Gastroesophageal sphincter (tissue), 3 donors: ENCODE measurements at regions not wholly inside any gene's neighbourhood (a gene's known extent, or its start where the extent isn't known, plus 50 kb on each side); places are given as distances from the start of the nearest gene placed in this dataset.

ENCODE experiments used
- CTCF ChIP-seq, 4 experiments: fragments of 200-600 bp in 2 of 4; fragments of 450-650 bp in 2 of 4; sonication (generic) in 1 of 4; IDR thresholded peaks; one replicate each; pipeline ENCODE4 v1.5.1; 2017 to 2019; ENCODE audit warnings: antibody characterized with exemption in 4 of 4, mild to moderate bottlenecking in 2 of 4, moderate library complexity in 2 of 4
- EP300 ChIP-seq: sonication (generic); formaldehyde crosslinking; IDR thresholded peaks from one replicate; pipeline ENCODE4 v1.6.1; 2017; ENCODE audit warnings: antibody characterized with exemption, mild to moderate bottlenecking
- POLR2A ChIP-seq, 2 donors: fragments of 450-650 bp; IDR thresholded peaks; one replicate each; pipeline ENCODE4 v1.6.1; 2017; ENCODE audit warnings: antibody characterized with exemption in 2 of 2, mild to moderate bottlenecking in 2 of 2, moderate library complexity in 1 of 2
- POLR2AphosphoS5 ChIP-seq: sonication (generic); formaldehyde crosslinking; IDR thresholded peaks from one replicate; pipeline ENCODE4 v1.6.1; 2017; ENCODE audit warnings: antibody characterized with exemption

DNA sequence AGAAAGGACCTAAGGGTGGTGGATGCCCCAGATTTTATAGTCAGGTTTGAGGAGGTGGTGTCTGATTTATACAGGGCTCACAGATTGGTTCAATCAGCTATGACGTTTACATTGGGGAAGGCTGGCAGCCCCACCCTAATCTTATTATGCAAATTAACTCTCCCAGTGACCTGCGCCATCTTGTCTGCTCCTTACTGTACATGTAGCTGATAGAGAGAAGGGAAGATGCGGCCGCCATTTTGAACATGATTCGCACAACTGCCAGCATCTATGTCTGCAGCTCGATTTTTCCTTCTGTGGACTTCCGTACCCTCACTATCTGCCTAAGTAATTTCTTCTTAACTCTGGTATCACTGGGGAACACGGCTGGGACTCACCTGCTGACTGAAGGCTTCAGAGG, 619.0 kb upstream of the DPP6 start:
- TF ChIP-seq POLR2A (IDR thresholded peaks at IDR 0.05) (no peak), CTCF (IDR thresholded peaks at IDR 0.05) (no peak), EP300 (no peak), POLR2AphosphoS5 (no peak)
